HEK293T (cell line): ENCODE measurements at regions not wholly inside any gene's neighbourhood (a gene's known extent, or its start where the extent isn't known, plus 50 kb on each side); places are given as distances from the start of the nearest gene placed in this dataset.

Experiments used
- ARNT ChIP-seq: fragments of 450-650 bp; IDR thresholded peaks from 2 replicates; pipeline ENCODE4 v1.6.1; 2017; ENCODE audit warnings: mild to moderate bottlenecking
- BHLHE40 ChIP-seq: fragments of 450-650 bp; IDR thresholded peaks from 2 replicates; pipeline ENCODE4 v1.6.1; 2016; ENCODE audit warnings: mild to moderate bottlenecking, moderate library complexity, borderline replicate concordance
- FOXA1 ChIP-seq: fragments of 450-650 bp; IDR thresholded peaks from 2 replicates; pipeline ENCODE4 v1.6.1; 2016; ENCODE audit warnings: mild to moderate bottlenecking
- FOXM1 ChIP-seq: fragments of 450-650 bp; IDR thresholded peaks from 2 replicates; pipeline ENCODE4 v1.6.1; 2017; ENCODE audit warnings: mild to moderate bottlenecking, borderline replicate concordance
- LEF1 ChIP-seq: fragments of 450-650 bp; IDR thresholded peaks from 2 replicates; pipeline ENCODE4 v1.6.1; 2017; ENCODE audit warnings: mild to moderate bottlenecking, borderline replicate concordance
- SP1 ChIP-seq: fragments of 450-650 bp; IDR thresholded peaks from 2 replicates; pipeline ENCODE4 v1.6.1; 2017
- SUZ12 ChIP-seq: fragments of 450-650 bp; IDR thresholded peaks from 2 replicates; pipeline ENCODE4 v1.6.1; 2016; ENCODE audit warnings: mild to moderate bottlenecking
- TARDBP ChIP-seq: fragments of 450-650 bp; IDR thresholded peaks from 2 replicates; pipeline ENCODE4 v1.6.1; 2016
- ZNF384 ChIP-seq: fragments of 450-650 bp; IDR thresholded peaks from 2 replicates; pipeline ENCODE4 v1.6.1; 2016

GRCh38 chr2:67694445-67694844 is 297.3 kb downstream of the ETAA1 start:
- TF ChIP-seq ZNF384 (no peak), TARDBP (no peak), ARNT (no peak), SP1 (no peak), FOXM1 (no peak), FOXA1 (no peak), SUZ12 (no peak), BHLHE40 (no peak), LEF1 (no peak)
